IMR-90 (cell line): ENCODE measurements at regions not wholly inside any gene's neighbourhood (a gene's known extent, or its start where the extent isn't known, plus 50 kb on each side); places are given as distances from the start of the nearest gene placed in this dataset.

Experiments
- ATAC-seq: fragments of 200-7000 bp; cut with Tn5 transposase; 2 replicates; pipeline ENCODE4 v1.9.1; 2020; ENCODE audit warnings: low read depth, mild to moderate bottlenecking, moderate library complexity
- BruUV-seq: library from RNA; stranded (reverse); fragments of 400-500 nt; replicated peaks from 2 replicates; lab custom pipeline; 2021; lab: Mats Ljungman, UMichigan
- CTCF ChIA-PET: fragments of 300-600 bp; formaldehyde crosslinking; extraction: SDS; loops from one replicate; lab custom pipeline; 2021; ENCODE audit warnings: antibody characterized with exemption; lab: Yijun Ruan, JAX
- POLR2A ChIA-PET: fragments of 300-600 bp; sonication (Branson Sonifier 250); formaldehyde crosslinking; loops from one replicate; lab custom pipeline; 2022; ENCODE audit warnings: antibody characterized with exemption; ENCODE audit not compliant: unreplicated experiment; lab: Charles Lee
- DNase-seq: peaks from one replicate; pipeline ENCODE4 v3.0.0; 2013
- H2AFZ ChIP-seq: replicated peaks from 2 replicates; pipeline ENCODE3; 2013; ENCODE audit warnings: low read length, mild to moderate bottlenecking; ENCODE audit not compliant: poor library complexity
- H2AK5ac ChIP-seq: 2 replicates; pipeline ENCODE4 v1.6.1; 2013; ENCODE audit warnings: low read depth, low read length, inconsistent platforms
- H2AK9ac ChIP-seq: replicated peaks from 2 replicates; pipeline ENCODE3; 2013; ENCODE audit warnings: mild to moderate bottlenecking, low read depth, low read length, moderate library complexity; ENCODE audit not compliant: poor library complexity
- H2BK120ac ChIP-seq: 2 replicates; pipeline ENCODE4 v1.6.1; 2013; ENCODE audit warnings: low read depth, low read length, inconsistent platforms
- H2BK15ac ChIP-seq: 3 replicates; pipeline ENCODE4 v1.6.1; 2013; ENCODE audit warnings: low read depth, low read length, inconsistent platforms
- H2BK20ac ChIP-seq: 2 replicates; pipeline ENCODE4 v1.6.1; 2013; ENCODE audit warnings: low read depth, mild to moderate bottlenecking, inconsistent platforms, low read length, moderate library complexity
- H2BK5ac ChIP-seq: 2 replicates; pipeline ENCODE4 v1.6.1; 2013; ENCODE audit warnings: mild to moderate bottlenecking, low read depth, low read length, inconsistent platforms; ENCODE audit not compliant: poor library complexity, severe bottlenecking
- H3K14ac ChIP-seq: replicated peaks from 2 replicates; pipeline ENCODE4 v1.6.1; 2013; ENCODE audit warnings: low read depth, low read length, inconsistent platforms
- H3K18ac ChIP-seq: 2 replicates; pipeline ENCODE4 v1.6.1; 2013; ENCODE audit warnings: low read depth, low read length, control low read depth
- H3K23ac ChIP-seq: 2 replicates; pipeline ENCODE4 v1.6.1; 2013; ENCODE audit warnings: low read depth, low read length, inconsistent platforms
- H3K27ac ChIP-seq: 2 replicates; pipeline ENCODE4 v1.5.1; 2013; ENCODE audit warnings: mild to moderate bottlenecking, control low read depth, low read length; ENCODE audit not compliant: insufficient read depth
- H3K27me3 ChIP-seq: 2 replicates; pipeline ENCODE4 v1.6.1; 2013; ENCODE audit warnings: low read length; ENCODE audit not compliant: control insufficient read depth, insufficient read depth
- H3K36me3 ChIP-seq: 2 replicates; pipeline ENCODE4 v1.6.1; 2013; ENCODE audit warnings: low read length, mixed read lengths; ENCODE audit not compliant: control insufficient read depth, insufficient read depth
- H3K4ac ChIP-seq: 2 replicates; pipeline ENCODE4 v1.6.1; 2013; ENCODE audit warnings: low read depth, low read length, inconsistent platforms
- H3K4me1 ChIP-seq: 2 replicates; pipeline ENCODE4 v1.6.1; 2013; ENCODE audit warnings: low read length, mixed read lengths; ENCODE audit not compliant: control insufficient read depth, insufficient read depth
- H3K4me2 ChIP-seq: 2 replicates; pipeline ENCODE4 v1.6.1; 2013; ENCODE audit warnings: low read depth, mild to moderate bottlenecking, control low read depth, low read length, moderate library complexity
- H3K4me3 ChIP-seq: 2 replicates; pipeline ENCODE4 v1.5.1; 2013; ENCODE audit warnings: low read depth, mild to moderate bottlenecking, control low read depth, low read length, moderate library complexity; ENCODE audit not compliant: insufficient read depth
- H3K56ac ChIP-seq: 2 replicates; pipeline ENCODE4 v1.6.1; 2013; ENCODE audit warnings: low read length, inconsistent platforms; ENCODE audit not compliant: insufficient read depth; ENCODE audit errors: extremely low read depth
- H3K79me1 ChIP-seq, 2 experiments: 2 replicates each; pipeline ENCODE4 v1.6.1; 2013; ENCODE audit warnings: low read length in 2 of 2, inconsistent platforms in 1 of 2, low read depth in 1 of 2
- H3K9ac ChIP-seq: 2 replicates; pipeline ENCODE4 v1.6.1; 2013; ENCODE audit warnings: low read depth, low read length, control low read depth
- H3K9me1 ChIP-seq: 2 replicates; pipeline ENCODE4 v1.6.1; 2013; ENCODE audit warnings: low read length, inconsistent platforms; ENCODE audit not compliant: insufficient read depth
- H3K9me3 ChIP-seq: 2 replicates; pipeline ENCODE4 v1.6.1; 2013; ENCODE audit warnings: low read length; ENCODE audit not compliant: control insufficient read depth, insufficient read depth
- H4K20me1 ChIP-seq: 2 replicates; pipeline ENCODE4 v1.6.1; 2013; ENCODE audit warnings: low read length, inconsistent platforms; ENCODE audit not compliant: insufficient read depth
- H4K5ac ChIP-seq: 2 replicates; pipeline ENCODE4 v1.6.1; 2013; ENCODE audit warnings: mild to moderate bottlenecking, low read depth, low read length, control low read depth
- H4K8ac ChIP-seq, 2 experiments: 2 replicates each; pipeline ENCODE4 v1.6.1; 2013; ENCODE audit warnings: low read depth in 2 of 2, low read length in 2 of 2, control low read depth in 1 of 2, inconsistent platforms in 1 of 2
- H4K91ac ChIP-seq: 2 replicates; pipeline ENCODE4 v1.6.1; 2013; ENCODE audit warnings: low read depth, low read length, inconsistent platforms; ENCODE audit not compliant: insufficient read depth
- CEBPB ChIP-seq: IDR thresholded peaks from 2 replicates; pipeline ENCODE4 v1.6.1; 2012; ENCODE audit warnings: low read depth, low read length, improper control_type of control experiment
- CTCF ChIP-seq: conservative IDR thresholded peaks from 2 replicates; pipeline ENCODE4 v1.5.1; 2012; ENCODE audit warnings: mild to moderate bottlenecking, low read depth, low read length, improper control_type of control experiment
- FOS ChIP-seq: fragments of 150-350 bp; IDR thresholded peaks from 2 replicates; pipeline ENCODE4 v1.6.1; 2016; ENCODE audit warnings: low read depth, low read length
- MAFK ChIP-seq: IDR thresholded peaks from 2 replicates; pipeline ENCODE4 v1.6.1; 2012; ENCODE audit warnings: low read depth, low read length, improper control_type of control experiment
- NFE2L2 ChIP-seq: fragments of 150-350 bp; IDR thresholded peaks from 2 replicates; pipeline ENCODE4 v1.6.1; 2016; ENCODE audit warnings: low read depth, mild to moderate bottlenecking, low read length
- RFX5 ChIP-seq: IDR thresholded peaks from 2 replicates; pipeline ENCODE4 v1.8.0; 2012; ENCODE audit warnings: low read depth, mild to moderate bottlenecking, low read length, moderate library complexity
- dilution Hi-C: fragments of 300-500 bp; cut with HindIII; formaldehyde crosslinking; loops from one replicate; pipeline ENCODE4 v1.14.3; 2018; ENCODE audit warnings: low sequenced_read_pairs; ENCODE audit not compliant: unreplicated experiment
- in situ Hi-C: fragments of 300-500 bp; cut with MboI; formaldehyde crosslinking; loops from 3 replicates; pipeline ENCODE4 v1.14.3; 2019; ENCODE audit warnings: low sequenced_read_pairs, inconsistent platforms, mixed read lengths
- intact Hi-C: fragments of 100-400 bp; cut with micrococcal nuclease; formaldehyde crosslinking; loops from 2 replicates; pipeline ENCODE4 v1.10.0; 2022
- TF ChIP-seq, protein P1 (sequence below): fragments of 150-350 bp; IDR thresholded peaks from 2 replicates; pipeline ENCODE4 v1.6.1; 2017; ENCODE audit warnings: mild to moderate bottlenecking, antibody characterized with exemption, low read length, low read depth

DNA sequence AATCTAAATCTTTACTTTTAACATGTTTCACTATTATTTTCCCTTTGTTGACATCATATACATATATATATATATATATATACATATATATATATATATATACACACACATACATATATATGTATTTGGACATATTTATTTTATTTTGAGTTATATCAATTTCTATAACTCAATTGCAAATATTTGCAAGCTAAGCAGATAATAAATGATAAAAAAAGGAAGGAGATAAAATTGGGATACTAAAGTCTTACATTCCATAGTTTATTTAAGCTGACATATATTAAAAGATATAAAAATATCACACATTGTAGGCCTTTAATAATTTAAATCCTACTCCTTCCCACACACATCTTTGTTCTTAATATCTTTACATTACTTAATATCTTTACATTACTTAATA is 372.2 kb downstream of the GRXCR1 start:
- Histone ChIP-seq H3K9ac (no peak overlapping the region), H3K27ac (no peak overlapping the region), H3K27me3 (no peaks in the 10 kb centered on the region), H4K91ac (no peak overlapping the region), H4K5ac (no peak overlapping the region), H3K9me1 (no peaks in the 10 kb centered on the region), H3K4me1 (no peaks in the 10 kb centered on the region), H4K8ac (no peak overlapping the region), H2AK9ac (no peak overlapping the region), H3K23ac (no peak overlapping the region), H2AFZ (no peak overlapping the region), H3K14ac (no peak overlapping the region), H3K79me1 (no peaks in the 10 kb centered on the region), H3K4ac (no peak overlapping the region), H3K56ac (no peak overlapping the region), H2BK5ac (no peak overlapping the region), H4K20me1 (no peaks in the 10 kb centered on the region), H3K36me3 (no peaks in the 10 kb centered on the region), H3K18ac (no peak overlapping the region), H2BK20ac (no peak overlapping the region), H2BK120ac (no peak overlapping the region), H3K4me2 (no peak overlapping the region), H3K4me3 (no peak overlapping the region), H2BK15ac (no peak overlapping the region), H2AK5ac (no peak overlapping the region), H3K9me3 (no peaks in the 10 kb centered on the region)
- ChIA-PET CTCF (no interaction called here), POLR2A (no interaction called here)
- DNase-seq: no peak
- no TSS peak for BruUV-seq
- dilution Hi-C loops (no loop called here), intact Hi-C loops (no loop called here), in situ Hi-C loops (no loop called here)
- TF ChIP-seq RFX5 (no peak), NFE2L2 (no peak), MAFK (peak; percentile 80), CEBPB (no peak), CTCF (no peak), FOS (no peak)
- TF ChIP-seq, protein P1, sequence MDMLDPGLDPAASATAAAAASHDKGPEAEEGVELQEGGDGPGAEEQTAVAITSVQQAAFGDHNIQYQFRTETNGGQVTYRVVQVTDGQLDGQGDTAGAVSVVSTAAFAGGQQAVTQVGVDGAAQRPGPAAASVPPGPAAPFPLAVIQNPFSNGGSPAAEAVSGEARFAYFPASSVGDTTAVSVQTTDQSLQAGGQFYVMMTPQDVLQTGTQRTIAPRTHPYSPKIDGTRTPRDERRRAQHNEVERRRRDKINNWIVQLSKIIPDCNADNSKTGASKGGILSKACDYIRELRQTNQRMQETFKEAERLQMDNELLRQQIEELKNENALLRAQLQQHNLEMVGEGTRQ: no peak
- ATAC-seq: no peak
